ENCODE measurements at regions not wholly inside any gene's neighbourhood (a gene's known extent, or its start where the extent isn't known, plus 50 kb on each side); places are given as distances from the start of the nearest gene placed in this dataset.

DNA sequence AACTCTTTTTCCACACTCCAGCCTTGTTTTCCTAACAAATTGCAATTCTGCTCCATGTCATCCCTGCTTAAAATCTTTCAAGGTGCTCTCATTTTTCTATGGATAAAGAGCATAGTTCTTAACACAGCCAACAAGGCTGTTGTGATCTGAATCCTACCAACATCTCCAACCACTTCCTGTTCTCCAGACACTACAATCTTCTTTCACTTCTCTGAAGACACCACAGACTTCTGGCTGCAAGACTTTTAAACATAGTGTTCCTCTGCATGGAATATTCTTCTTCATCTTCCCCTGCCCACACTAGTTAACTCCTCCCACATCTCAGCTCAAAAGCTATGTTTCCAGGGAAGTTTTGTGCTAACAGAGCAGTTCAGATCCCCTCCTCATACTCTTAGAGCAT, 404.8 kb downstream of the MAN2A1 start:
- no peaks in the 10 kb centered on the region for H3K36me3 ChIP-seq
- DNase-seq = no peak
- intact Hi-C loops (cut with DNase I) = no loop called here
- H3K27ac ChIP-seq = no peak overlapping the region
- H3K9me3 ChIP-seq = no peaks in the 10 kb centered on the region
- H3K4me3 ChIP-seq = no peak overlapping the region
- TF ChIP-seq, protein P1, sequence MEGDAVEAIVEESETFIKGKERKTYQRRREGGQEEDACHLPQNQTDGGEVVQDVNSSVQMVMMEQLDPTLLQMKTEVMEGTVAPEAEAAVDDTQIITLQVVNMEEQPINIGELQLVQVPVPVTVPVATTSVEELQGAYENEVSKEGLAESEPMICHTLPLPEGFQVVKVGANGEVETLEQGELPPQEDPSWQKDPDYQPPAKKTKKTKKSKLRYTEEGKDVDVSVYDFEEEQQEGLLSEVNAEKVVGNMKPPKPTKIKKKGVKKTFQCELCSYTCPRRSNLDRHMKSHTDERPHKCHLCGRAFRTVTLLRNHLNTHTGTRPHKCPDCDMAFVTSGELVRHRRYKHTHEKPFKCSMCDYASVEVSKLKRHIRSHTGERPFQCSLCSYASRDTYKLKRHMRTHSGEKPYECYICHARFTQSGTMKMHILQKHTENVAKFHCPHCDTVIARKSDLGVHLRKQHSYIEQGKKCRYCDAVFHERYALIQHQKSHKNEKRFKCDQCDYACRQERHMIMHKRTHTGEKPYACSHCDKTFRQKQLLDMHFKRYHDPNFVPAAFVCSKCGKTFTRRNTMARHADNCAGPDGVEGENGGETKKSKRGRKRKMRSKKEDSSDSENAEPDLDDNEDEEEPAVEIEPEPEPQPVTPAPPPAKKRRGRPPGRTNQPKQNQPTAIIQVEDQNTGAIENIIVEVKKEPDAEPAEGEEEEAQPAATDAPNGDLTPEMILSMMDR (IDR thresholded peaks at IDR 0.05) = no peak
- TF ChIP-seq EP300 (IDR thresholded peaks at IDR 0.05) (no peak), POLR2AphosphoS5 (IDR thresholded peaks at IDR 0.05) (no peak), POLR2A (IDR thresholded peaks at IDR 0.05) (no peak)
- no peaks in the 10 kb centered on the region for H3K27me3 ChIP-seq
- peaks cover 0 to 7% (median 4%) of the 10 kb centered on the region in 4 donors for H3K4me1 ChIP-seq

DNA sequence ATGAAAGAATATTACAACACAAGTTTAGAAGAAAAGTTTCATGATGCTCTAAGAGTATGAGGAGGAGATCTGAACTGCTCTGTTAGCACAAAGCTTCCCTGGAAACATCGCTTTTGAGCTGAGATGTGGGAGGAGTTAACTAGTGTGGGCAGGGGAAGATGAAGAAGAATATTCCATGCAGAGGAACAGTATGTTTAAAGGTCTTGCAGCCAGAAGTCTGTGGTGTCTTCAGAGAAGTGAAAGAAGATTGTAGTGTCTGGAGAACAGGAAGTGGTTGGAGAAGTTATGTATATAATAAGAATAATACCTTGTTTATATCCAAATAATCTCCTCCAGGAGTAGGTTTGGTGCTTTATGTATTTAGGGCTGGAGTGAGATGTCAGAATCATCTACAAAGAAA, 406.7 kb downstream of the MAN2A1 start:
- DNase-seq = no peak
- H3K9me3 ChIP-seq = no peaks in the 10 kb centered on the region
- TF ChIP-seq EP300 (IDR thresholded peaks at IDR 0.05) (no peak), POLR2AphosphoS5 (IDR thresholded peaks at IDR 0.05) (no peak), POLR2A (IDR thresholded peaks at IDR 0.05) (no peak)
- H3K27ac ChIP-seq = no peak overlapping the region
- no peaks in the 10 kb centered on the region for H3K36me3 ChIP-seq
- WGBS, 2 donors = 57 to 82% methylated on average over 1 of the region's 1 CpG
- H3K4me3 ChIP-seq = no peak overlapping the region
- peaks cover 0 to 16% (median 10%) of the 10 kb centered on the region in 4 donors for H3K4me1 ChIP-seq
- no peaks in the 10 kb centered on the region for H3K27me3 ChIP-seq
- intact Hi-C loops (cut with DNase I) = no loop called here

DNA sequence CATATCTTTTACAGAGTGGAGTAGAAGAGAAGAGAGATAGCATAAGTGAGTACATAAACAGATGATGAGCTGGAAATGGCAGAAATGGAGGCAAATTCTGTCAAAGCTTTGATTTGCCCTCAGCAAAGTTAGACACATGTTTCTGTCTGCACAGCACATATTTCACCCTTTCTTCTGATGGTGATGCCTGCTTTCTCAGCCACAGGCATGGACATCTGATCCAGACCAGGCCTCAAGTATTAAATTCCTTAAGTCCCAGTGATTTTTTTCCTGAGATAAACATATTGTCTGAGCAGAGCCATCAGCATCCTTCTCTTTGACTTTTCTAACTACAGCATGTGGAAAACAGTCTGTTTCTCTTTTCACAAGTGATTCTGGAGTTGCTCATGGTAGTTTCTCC, 409.8 kb downstream of the MAN2A1 start:
- Histone ChIP-seq H3K36me3 (no peaks in the 10 kb centered on the region), H3K27ac (no peak overlapping the region), H3K9me3 (no peaks in the 10 kb centered on the region), H3K4me1 (peaks cover 0 to 20% (median 10%) of the 10 kb centered on the region in 4 donors), H3K27me3 (no peaks in the 10 kb centered on the region), H3K4me3 (no peak overlapping the region)
- TF ChIP-seq POLR2AphosphoS5 (IDR thresholded peaks at IDR 0.05) (peak in 1 of 4 donors; percentile 30), EP300 (IDR thresholded peaks at IDR 0.05) (no peak)
- intact Hi-C loops (cut with DNase I) = no loop called here
- DNase-seq = no peak

DNA sequence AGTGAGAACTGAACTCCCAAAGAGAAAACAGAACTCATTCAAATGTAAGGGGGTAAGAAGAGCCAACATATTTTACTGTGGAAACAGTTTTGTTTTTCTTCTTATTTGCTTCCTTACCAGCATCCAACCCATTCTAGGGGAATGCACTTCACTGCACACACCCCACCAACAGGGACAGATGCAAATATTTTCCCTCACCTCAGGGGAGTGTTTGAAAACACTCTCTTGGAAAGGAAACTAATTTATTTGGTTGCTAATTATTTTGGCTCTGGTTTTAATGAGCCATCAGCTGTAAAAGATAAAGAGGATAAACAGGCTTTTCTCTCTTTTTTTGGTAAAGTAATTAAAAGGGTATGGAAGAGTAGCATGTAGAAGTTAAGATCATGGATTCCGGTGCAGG, 413.4 kb downstream of the MAN2A1 start:
- TF ChIP-seq POLR2AphosphoS5 (IDR thresholded peaks at IDR 0.05) (no peak), EP300 (IDR thresholded peaks at IDR 0.05) (no peak), POLR2A (IDR thresholded peaks at IDR 0.05) (no peak)
- TF ChIP-seq, protein P1 (IDR thresholded peaks at IDR 0.05) = no peak
- Histone ChIP-seq H3K4me1 (peaks cover 0 to 20% (median 10%) of the 10 kb centered on the region in 4 donors), H3K4me3 (no peak overlapping the region), H3K27ac (no peak overlapping the region), H3K36me3 (no peaks in the 10 kb centered on the region), H3K9me3 (no peaks in the 10 kb centered on the region), H3K27me3 (no peaks in the 10 kb centered on the region)
- no peak for DNase-seq
- intact Hi-C loops (cut with DNase I) = no loop called here
- 92 to 95% methylated on average over 1 of the region's 1 CpG for WGBS, 2 donors

DNA sequence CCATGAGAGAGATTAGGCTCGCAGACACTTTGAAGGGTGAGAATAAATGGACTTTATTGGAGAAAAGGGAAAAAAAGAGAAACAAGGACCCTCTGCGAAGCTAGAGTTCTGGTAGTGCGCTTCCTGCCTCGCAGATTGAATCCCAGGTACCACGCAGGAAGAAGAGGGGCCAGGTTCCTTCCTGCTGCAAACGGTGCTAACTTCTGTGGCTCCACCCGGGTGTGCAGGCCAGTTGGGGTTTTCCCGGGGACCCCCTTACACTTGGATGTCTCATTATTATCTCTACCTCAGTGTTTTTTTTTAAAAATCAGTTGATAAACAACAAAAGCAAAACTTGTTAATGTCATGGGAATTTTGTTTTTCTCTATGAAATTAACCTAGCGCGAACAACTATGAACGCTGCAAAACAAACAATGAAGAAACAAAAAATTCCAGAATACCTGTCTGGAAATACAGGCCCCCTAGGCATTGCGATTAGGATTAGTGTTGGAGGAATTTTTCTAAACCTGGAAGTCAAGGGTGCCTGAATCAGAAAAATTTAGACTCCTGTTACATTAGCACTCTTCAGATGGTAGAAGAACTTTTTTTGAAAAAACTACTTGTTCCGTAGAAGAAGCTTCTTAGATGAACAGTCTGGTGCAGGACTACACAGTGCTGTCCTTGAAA, 414.5 kb downstream of the MAN2A1 start:
- no peak for TF ChIP-seq POLR2A (IDR thresholded peaks at IDR 0.05)
- TF ChIP-seq, protein P1 (IDR thresholded peaks at IDR 0.05) = no peak
- TF ChIP-seq POLR2AphosphoS5 (IDR thresholded peaks at IDR 0.05) = no peak
- no peak for TF ChIP-seq EP300 (IDR thresholded peaks at IDR 0.05)
- Histone ChIP-seq H3K36me3 (no peaks in the 10 kb centered on the region), H3K4me3 (no peak overlapping the region), H3K4me1 (peaks cover 0 to 18% (median 9%) of the 10 kb centered on the region in 4 donors), H3K27me3 (no peaks in the 10 kb centered on the region), H3K9me3 (no peaks in the 10 kb centered on the region), H3K27ac (no peak overlapping the region)
- 56 to 89% methylated on average over 13 of the region's 13 CpGs for WGBS, 2 donors
- DNase-seq = no peak
- intact Hi-C loops (cut with DNase I) = no loop called here
